A549 (cell line): ENCODE measurements at regions not wholly inside any gene's neighbourhood (a gene's known extent, or its start where the extent isn't known, plus 50 kb on each side); places are given as distances from the start of the nearest gene placed in this dataset.
"Not testable (repeated sequence)": the region's sequence is repeated elsewhere in the genome, so short reads cannot be mapped to it uniquely, and the experiment has no call there.

Experiments used
- ATAC-seq, 2 experiments: fragments of 200-7000 bp in 1 of 2; fragments of >200 bp in 1 of 2; cut with Nextera tagmentation in 1 of 2; cut with Tn5 transposase in 1 of 2; 3 replicates each; pipeline versions ENCODE4 v1.8.0 to v1.9.1; 2018 to 2020; ENCODE audit warnings: mild to moderate bottlenecking in 1 of 2, moderate library complexity in 1 of 2
- CTCF ChIA-PET: fragments of 300-600 bp; sonication (Branson Sonifier 250); formaldehyde crosslinking; extraction: SDS; loops from one replicate; lab custom pipeline; 2021; ENCODE audit warnings: antibody characterized with exemption, inconsistent platforms; lab: Yijun Ruan, JAX
- POLR2A ChIA-PET: fragments of 350-600 bp; formaldehyde crosslinking; extraction: SDS; loops from one replicate; lab custom pipeline; 2021; ENCODE audit warnings: antibody characterized with exemption, inconsistent platforms; lab: Yijun Ruan, JAX
- DNase-seq, 2 experiments: peaks; one replicate each; pipeline versions ENCODE4 v3.0.0 to v3.0.0-alpha.2; 2011 to 2016; ENCODE audit warnings: low read depth in 1 of 2, low spot score in 1 of 2
- FAIRE-seq: peaks from 2 replicates; lab custom pipeline; 2011; peaks lifted over from hg19 to GRCh38; lab: Jason Lieb, UNC
- H3K27ac ChIP-seq, 2 experiments: fragments of >200 bp; sonication (Bioruptor Twin); formaldehyde crosslinking; 3 replicates each; pipeline ENCODE4 v1.5.1; 2016 to 2017
- H3K4me1 ChIP-seq: fragments of >200 bp; sonication (Bioruptor Twin); formaldehyde crosslinking; 3 replicates; pipeline ENCODE4 v1.6.1; 2016
- H3K4me2 ChIP-seq: fragments of >200 bp; sonication (Bioruptor Twin); formaldehyde crosslinking; 3 replicates; pipeline ENCODE4 v1.6.1; 2016
- H3K4me3 ChIP-seq: fragments of >200 bp; sonication (Bioruptor Twin); formaldehyde crosslinking; 3 replicates; pipeline ENCODE4 v1.5.1; 2016
- H3K9me3 ChIP-seq: fragments of >200 bp; sonication (Bioruptor Twin); formaldehyde crosslinking; 3 replicates; pipeline ENCODE4 v1.6.1; 2016
- CBX8 ChIP-seq: fragments of 200-600 bp; sonication (generic); IDR thresholded peaks from 2 replicates; pipeline ENCODE4 v1.6.1; 2016
- CHD4 ChIP-seq: fragments of 200-600 bp; sonication (generic); IDR thresholded peaks from 2 replicates; pipeline ENCODE4 v1.6.1; 2016; ENCODE audit warnings: antibody characterized with exemption, mild to moderate bottlenecking, borderline replicate concordance
- EHMT2 ChIP-seq: fragments of 200-600 bp; sonication (generic); IDR thresholded peaks from 2 replicates; pipeline ENCODE4 v1.6.1; 2016; ENCODE audit warnings: antibody characterized with exemption, low read depth, mild to moderate bottlenecking, moderate library complexity
- ELK1 ChIP-seq: fragments of 150-350 bp; IDR thresholded peaks from 2 replicates; pipeline ENCODE4 v1.6.1; 2014; ENCODE audit warnings: low read depth, mild to moderate bottlenecking, low read length
- FOSB ChIP-seq: fragments of 250-450 bp; sonication (Bioruptor Pico); IDR thresholded peaks from 2 replicates; pipeline ENCODE4 v1.5.0; 2020; ENCODE audit warnings: mild to moderate bottlenecking, moderate library complexity
- FOSL2 ChIP-seq, 2 experiments: fragments of 450-650 bp in 1 of 2; fragments of >200 bp in 1 of 2; sonication (Bioruptor Twin) in 1 of 2; formaldehyde crosslinking; IDR thresholded peaks; 2 replicates each; pipeline versions ENCODE4 v1.5.0 to v1.6.1; 2016 to 2020; ENCODE audit warnings: mild to moderate bottlenecking in 1 of 2, moderate library complexity in 1 of 2
- FOXS1 ChIP-seq: fragments of 250-450 bp; sonication (Bioruptor Pico); IDR thresholded peaks from 2 replicates; pipeline ENCODE4 v1.5.0; 2020; ENCODE audit warnings: mild to moderate bottlenecking, moderate library complexity
- HES2 ChIP-seq: fragments of >200 bp; sonication (Bioruptor Twin); formaldehyde crosslinking; IDR thresholded peaks from 2 replicates; pipeline ENCODE4 v1.6.1; 2016
- HEYL ChIP-seq: fragments of 250-450 bp; sonication (Bioruptor Pico); IDR thresholded peaks from 2 replicates; pipeline ENCODE4 v1.8.0; 2021; ENCODE audit warnings: mild to moderate bottlenecking, moderate library complexity
- HOXA7 ChIP-seq: fragments of 250-450 bp; sonication (Bioruptor Pico); IDR thresholded peaks from 2 replicates; pipeline ENCODE4 v1.5.0; 2020; ENCODE audit warnings: mild to moderate bottlenecking, moderate library complexity
- JUNB ChIP-seq: fragments of >200 bp; sonication (Bioruptor Twin); formaldehyde crosslinking; IDR thresholded peaks from 2 replicates; pipeline ENCODE4 v1.6.1; 2016
- KDM5A ChIP-seq: fragments of 200-600 bp; sonication (generic); IDR thresholded peaks from 2 replicates; pipeline ENCODE4 v1.6.1; 2016; ENCODE audit warnings: antibody characterized with exemption, mild to moderate bottlenecking
- MYC ChIP-seq: IDR thresholded peaks from 2 replicates; pipeline ENCODE4 v1.6.1; 2012; ENCODE audit warnings: mild to moderate bottlenecking, inconsistent platforms, low read length, improper control_type of control experiment, borderline replicate concordance
- NPAS2 ChIP-seq: fragments of 250-450 bp; sonication (Bioruptor Pico); IDR thresholded peaks from 2 replicates; pipeline ENCODE4 v1.8.0; 2022; ENCODE audit warnings: mild to moderate bottlenecking, moderate library complexity, borderline replicate concordance
- PHF8 ChIP-seq: fragments of 200-600 bp; sonication (generic); IDR thresholded peaks from 2 replicates; pipeline ENCODE4 v1.6.1; 2016; ENCODE audit warnings: low read depth, mild to moderate bottlenecking, antibody characterized with exemption, moderate library complexity, borderline replicate concordance
- POLR2A ChIP-seq: IDR thresholded peaks from 2 replicates; pipeline ENCODE4 v1.6.1; 2012; ENCODE audit warnings: mild to moderate bottlenecking, low read length
- RAD21 ChIP-seq, 2 experiments: fragments of >200 bp in 1 of 2; sonication (Bioruptor Twin) in 1 of 2; formaldehyde crosslinking in 1 of 2; IDR thresholded peaks in 1 of 2; conservative IDR thresholded peaks in 1 of 2; 2 replicates in 1 of 2; 3 replicates in 1 of 2; pipeline ENCODE4 v1.6.1; 2012 to 2018; ENCODE audit warnings: inconsistent platforms in 1 of 2
- RCOR1 ChIP-seq: fragments of 150-350 bp; IDR thresholded peaks from 2 replicates; pipeline ENCODE4 v1.6.1; 2014; ENCODE audit warnings: antibody characterized with exemption, low read length, low read depth
- RFX5 ChIP-seq: fragments of 450-650 bp; IDR thresholded peaks from 2 replicates; pipeline ENCODE4 v1.7.1; 2014; ENCODE audit warnings: antibody characterized with exemption, mild to moderate bottlenecking, moderate library complexity
- SREBF2 ChIP-seq: fragments of 450-650 bp; IDR thresholded peaks from 2 replicates; pipeline ENCODE4 v1.6.1; 2014; ENCODE audit warnings: mild to moderate bottlenecking, moderate library complexity
- TFCP2L1 ChIP-seq: fragments of 250-450 bp; sonication (Bioruptor Pico); IDR thresholded peaks from 2 replicates; pipeline ENCODE4 v1.5.0; 2021; ENCODE audit warnings: mild to moderate bottlenecking
- TP53 ChIP-seq: fragments of 250-450 bp; sonication (Bioruptor Pico); IDR thresholded peaks from 2 replicates; pipeline ENCODE4 v1.5.0; 2021; ENCODE audit warnings: mild to moderate bottlenecking, moderate library complexity
- ZNF302 ChIP-seq: fragments of 250-450 bp; sonication (Bioruptor Pico); IDR thresholded peaks from 2 replicates; pipeline ENCODE4 v1.9.0; 2021; ENCODE audit warnings: inconsistent platforms, mild to moderate bottlenecking, moderate library complexity
- WGBS: methylation state at CpG from one replicate; pipeline ENCODE4 v1.1.6; 2017; ENCODE audit errors: missing lambda C conversion rate; 5-methylcytosine and 5-hydroxymethylcytosine counted together

DNA sequence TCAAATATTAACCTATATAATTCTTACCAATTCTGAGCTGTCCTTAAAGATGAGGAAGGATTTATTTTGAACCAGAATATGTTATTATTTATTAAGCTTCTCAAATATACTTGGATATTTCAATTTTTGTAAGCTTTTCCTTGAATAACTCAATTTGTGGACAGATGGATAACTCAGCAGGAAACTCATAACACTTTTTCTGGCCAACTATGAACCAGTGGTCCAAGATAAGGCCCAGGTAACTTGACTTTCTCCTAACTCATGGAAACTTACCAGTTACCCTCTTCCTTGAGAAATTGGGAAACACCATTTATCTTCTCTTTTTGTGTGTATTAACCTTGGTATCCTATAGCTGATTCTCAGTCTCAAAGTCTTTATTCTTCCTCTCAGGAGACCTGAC lies 427.5 kb upstream of the SYNCRIP start (continued):
- TF ChIP-seq EHMT2 (no peak), CHD4 (no peak)
- TF ChIP-seq, all 56 proteins: peak for 0

DNA sequence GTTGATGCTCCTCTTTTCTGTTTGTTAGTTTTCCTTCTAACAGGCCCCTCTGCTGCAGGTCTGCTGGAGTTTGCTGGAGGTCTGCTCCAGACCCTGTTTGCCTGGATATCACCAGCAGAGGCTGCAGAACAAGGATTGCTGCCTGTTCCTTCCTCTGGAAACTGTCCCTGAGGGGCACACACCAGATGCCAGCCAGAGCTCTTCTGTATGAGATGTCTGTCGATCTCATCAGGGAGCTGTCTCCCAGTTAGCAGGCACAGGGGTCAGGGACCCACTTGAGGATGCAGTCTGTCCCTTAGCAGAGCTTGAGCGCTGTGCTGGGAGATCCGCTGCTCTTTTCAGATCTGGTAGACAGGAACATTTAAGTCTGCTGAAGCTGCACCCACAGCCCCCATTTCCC lies 422.3 kb upstream of the SYNCRIP start:
- WGBS = 0% methylated on average over 2 of the region's 3 CpGs
- H3K9me3 ChIP-seq, H3K27ac ChIP-seq, H3K4me3 ChIP-seq, FAIRE-seq, DNase-seq, POLR2A ChIA-PET, H3K4me2 ChIP-seq, H3K4me1 ChIP-seq, ATAC-seq: not testable (repeated sequence)
- CTCF ChIA-PET = interaction anchor here (0.5 kb wide), 1 partner anchor 1729 kb away, joined by 3 read pairs; no protein-coding TSS in a partner anchor

GRCh38 chr6:86057293-86057980 lies 414.8 kb upstream of the SYNCRIP start:
- H3K27ac ChIP-seq, H3K4me2 ChIP-seq, POLR2A ChIA-PET, H3K4me3 ChIP-seq, DNase-seq, ATAC-seq, H3K9me3 ChIP-seq, CTCF ChIA-PET, H3K4me1 ChIP-seq, FAIRE-seq: not testable (repeated sequence)
- 42% methylated on average over 14 of the region's 18 CpGs for WGBS

- Histone ChIP-seq H3K9me3 (no peaks in the 10 kb centered on the region), H3K4me1 (no peaks in the 10 kb centered on the region), H3K4me2 (no peak overlapping the region), H3K27ac (no peak overlapping the region), H3K4me3 (no peak overlapping the region)
- POLR2A ChIA-PET = no interaction called here
- CTCF ChIA-PET = no interaction called here
- DNase-seq (no peak), FAIRE-seq (no peak), ATAC-seq (no peak)
- TF ChIP-seq HOXA7 (CRISPR knock-in tag) = no peak
- no peak for TF ChIP-seq HES2
- TF ChIP-seq KDM5A = no peak
- no peak for TF ChIP-seq RAD21 (conservative IDR thresholded peaks at IDR 0.05 in 1 of 2, IDR thresholded peaks at IDR 0.05 in 1 of 2)
- TF ChIP-seq RCOR1 = no peak
- no peak for TF ChIP-seq SREBF2
- TF ChIP-seq POLR2A = no peak
- no peak for TF ChIP-seq FOXS1 (CRISPR knock-in tag)
- TF ChIP-seq MYC = no peak
- TF ChIP-seq PHF8 = no peak
- TF ChIP-seq TP53 = no peak
- no peak for TF ChIP-seq FOSL2 (IDR thresholded peaks at IDR 0.05)
- TF ChIP-seq FOSL2 (CRISPR knock-in tag; IDR thresholded peaks at IDR 0.05) = no peak
- no peak for TF ChIP-seq CBX8
- no peak for TF ChIP-seq ELK1
- no peak for TF ChIP-seq FOSB (CRISPR knock-in tag)
These were observed 402.4 kb upstream of the SYNCRIP start for GRCh38 chr6:86045038-86045437.

GRCh38 chr6:86042214-86042613 lies 399.5 kb upstream of the SYNCRIP start:
- no peaks in the 10 kb centered on the region for H3K9me3 ChIP-seq
- POLR2A ChIA-PET = no interaction called here
- CTCF ChIA-PET = no interaction called here
- H3K4me1 ChIP-seq = no peaks in the 10 kb centered on the region
- DNase-seq (no peak), FAIRE-seq (no peak)
- no peak overlapping the region for H3K4me2 ChIP-seq
- H3K4me3 ChIP-seq = no peak overlapping the region
- H3K27ac ChIP-seq = no peak overlapping the region
- TF ChIP-seq ZNF302 (CRISPR knock-in tag) = no peak
- TF ChIP-seq TFCP2L1 (CRISPR knock-in tag) = no peak
- TF ChIP-seq NPAS2 = no peak
- no peak for TF ChIP-seq RFX5
- no peak for TF ChIP-seq HEYL (CRISPR knock-in tag)
- TF ChIP-seq TP53 = no peak
- TF ChIP-seq JUNB = no peak
- TF ChIP-seq, all 56 proteins: peak for 0
- ATAC-seq = no peak
